Prostate gland (tissue), 2 donors: ENCODE measurements at regions not wholly inside any gene's neighbourhood (a gene's known extent, or its start where the extent isn't known, plus 50 kb on each side); places are given as distances from the start of the nearest gene placed in this dataset.

Source experiments
- CTCF ChIP-seq, 4 experiments: fragments of 200-600 bp in 2 of 4; fragments of 450-650 bp in 2 of 4; sonication (generic) in 2 of 4; IDR thresholded peaks; 1 replicate in 3 of 4; 2 replicates in 1 of 4; pipeline ENCODE4 v1.5.1; 2016 to 2019; ENCODE audit warnings: antibody characterized with exemption in 4 of 4, mild to moderate bottlenecking in 2 of 4, moderate library complexity in 2 of 4
- POLR2AphosphoS5 ChIP-seq: sonication (generic); formaldehyde crosslinking; IDR thresholded peaks from one replicate; pipeline ENCODE4 v1.6.1; 2017; ENCODE audit warnings: antibody characterized with exemption

DNA sequence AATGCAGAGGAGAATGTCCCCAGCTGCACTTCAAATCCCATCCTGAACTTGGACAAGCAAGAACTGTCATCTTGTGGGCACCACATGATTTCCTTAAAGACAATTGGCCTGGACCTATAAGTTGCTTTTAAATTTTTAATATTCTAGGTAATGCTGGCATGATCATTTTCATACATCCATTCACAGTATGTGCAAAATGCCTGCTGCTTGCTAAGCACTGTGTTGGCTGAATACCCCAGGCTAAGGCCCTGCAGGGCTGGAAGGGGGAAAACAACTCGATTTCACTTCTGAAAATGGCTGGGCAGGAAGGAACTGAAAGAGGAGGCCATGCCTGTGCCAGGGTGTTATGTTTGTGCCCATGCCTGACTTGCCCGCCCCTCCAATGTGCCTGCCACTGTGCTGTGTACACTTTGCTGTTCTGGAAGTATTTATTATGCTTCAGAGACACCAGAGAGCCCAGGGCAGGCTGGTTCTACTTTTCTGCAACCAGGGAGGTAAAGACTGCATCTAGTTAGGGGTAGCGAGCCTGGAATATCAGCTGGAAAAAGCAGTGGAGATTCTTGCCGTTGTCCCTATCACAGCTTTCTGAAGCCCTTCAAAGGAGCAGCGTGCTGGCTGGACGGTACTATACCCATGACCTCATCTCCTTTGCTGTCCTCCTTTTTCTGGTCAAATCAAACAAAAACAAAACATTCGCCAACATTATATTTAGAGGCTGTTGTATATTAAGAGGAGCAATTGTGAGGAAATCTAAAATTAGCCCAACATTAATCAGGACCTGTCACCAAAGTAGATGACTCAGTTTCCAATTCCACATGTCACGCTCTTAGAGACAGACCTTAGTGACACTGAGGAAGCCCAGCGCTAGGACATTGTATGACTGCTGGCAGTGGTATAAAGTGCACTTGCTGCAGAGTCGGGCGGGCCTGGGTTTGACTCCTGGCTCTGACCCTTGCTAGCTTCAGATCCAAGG lies 158.1 kb downstream of the DDX1 start:
- TF ChIP-seq CTCF (IDR thresholded peaks at IDR 0.05) (no peak), POLR2AphosphoS5 (no peak)
